Mesendoderm (in vitro differentiated cells): ENCODE measurements at regions not wholly inside any gene's neighbourhood (a gene's known extent, or its start where the extent isn't known, plus 50 kb on each side); places are given as distances from the start of the nearest gene placed in this dataset.

ENCODE experiments used
- DNase-seq: peaks from one replicate; pipeline ENCODE4 v3.0.0; 2013
- H2AK5ac ChIP-seq: 2 replicates; pipeline ENCODE4 v1.6.1; 2013; ENCODE audit warnings: low read length, inconsistent platforms
- H2BK120ac ChIP-seq: 2 replicates; pipeline ENCODE4 v1.6.1; 2013; ENCODE audit warnings: low read depth, mild to moderate bottlenecking, low read length, moderate library complexity, mixed read lengths
- H2BK15ac ChIP-seq: replicated peaks from 2 replicates; pipeline ENCODE4 v1.6.1; 2013; ENCODE audit warnings: low read depth, mild to moderate bottlenecking, moderate library complexity
- H2BK5ac ChIP-seq: 2 replicates; pipeline ENCODE4 v1.6.1; 2013; ENCODE audit warnings: low read length, inconsistent platforms
- H3K18ac ChIP-seq: 2 replicates; pipeline ENCODE4 v1.6.1; 2013; ENCODE audit warnings: mild to moderate bottlenecking, low read length, mixed read lengths
- H3K23ac ChIP-seq: one replicate; pipeline ENCODE4 v1.6.1; 2013; ENCODE audit warnings: low read length
- H3K27ac ChIP-seq: 2 replicates; pipeline ENCODE4 v1.5.1; 2013; ENCODE audit warnings: low read depth, mild to moderate bottlenecking, inconsistent platforms, low read length, moderate library complexity
- H3K27me3 ChIP-seq: 2 replicates; pipeline ENCODE4 v1.6.1; 2013; ENCODE audit warnings: low read length, control low read depth, mild to moderate bottlenecking, inconsistent platforms; ENCODE audit not compliant: insufficient read depth, poor library complexity
- H3K36me3 ChIP-seq: 2 replicates; pipeline ENCODE4 v1.6.1; 2013; ENCODE audit warnings: low read length, inconsistent platforms; ENCODE audit not compliant: control insufficient read depth, insufficient read depth
- H3K4ac ChIP-seq: one replicate; pipeline ENCODE4 v1.6.1; 2013; ENCODE audit warnings: low read depth, mild to moderate bottlenecking, low read length, moderate library complexity
- H3K4me1 ChIP-seq: 2 replicates; pipeline ENCODE4 v1.6.1; 2013; ENCODE audit warnings: low read depth, low read length, inconsistent platforms; ENCODE audit not compliant: control insufficient read depth
- H3K4me2 ChIP-seq: 2 replicates; pipeline ENCODE4 v1.6.1; 2013; ENCODE audit warnings: low read length
- H3K4me3 ChIP-seq: 2 replicates; pipeline ENCODE4 v1.5.1; 2013; ENCODE audit warnings: mild to moderate bottlenecking, low read length
- H3K56ac ChIP-seq: one replicate; pipeline ENCODE4 v1.6.1; 2013; ENCODE audit warnings: low read length
- H3K79me1 ChIP-seq: 2 replicates; pipeline ENCODE4 v1.6.1; 2013; ENCODE audit warnings: low read length, inconsistent platforms
- H3K79me2 ChIP-seq: 2 replicates; pipeline ENCODE4 v1.6.1; 2013; ENCODE audit warnings: mild to moderate bottlenecking, low read length; ENCODE audit not compliant: control insufficient read depth, insufficient read depth
- H3K9ac ChIP-seq: 2 replicates; pipeline ENCODE4 v1.6.1; 2013; ENCODE audit warnings: low read length, inconsistent platforms
- H4K5ac ChIP-seq: one replicate; pipeline ENCODE4 v1.6.1; 2013; ENCODE audit warnings: low read length
- H4K8ac ChIP-seq: one replicate; pipeline ENCODE4 v1.6.1; 2013; ENCODE audit warnings: low read depth, mild to moderate bottlenecking, control low read depth, low read length, moderate library complexity
- WGBS: extraction: QIAGEN DNeasy Blood & Tissue Kit; methylation state at CpG from one replicate; pipeline ENCODE4 v1.1.7; 2013; ENCODE audit warnings: low lambda C conversion rate, missing lambda C conversion rate; ENCODE audit not compliant: insufficient coverage; ENCODE audit errors: extremely low coverage; 5-methylcytosine and 5-hydroxymethylcytosine counted together

GRCh38 chr7:18179093-18179492, 151.4 kb upstream of the PRPS1L1 start:
- Histone ChIP-seq H3K27ac (no peak overlapping the region), H3K4me2 (no peak overlapping the region)

GRCh38 chr7:18180685-18181084, 153.0 kb upstream of the PRPS1L1 start:
- no peaks in the 10 kb centered on the region for H3K79me2 ChIP-seq
- no peak overlapping the region for H4K8ac ChIP-seq
- no peak overlapping the region for H3K4me2 ChIP-seq
- peak overlapping the region; percentile 14 for H3K18ac ChIP-seq
- H3K23ac ChIP-seq: no peak overlapping the region
- no peaks in the 10 kb centered on the region for H3K27me3 ChIP-seq
- no peak overlapping the region for H3K9ac ChIP-seq
- peaks cover 4% of the 10 kb centered on the region for H3K4me1 ChIP-seq
- no peak overlapping the region for H2BK5ac ChIP-seq
- H2BK15ac ChIP-seq: no peak overlapping the region
- H3K56ac ChIP-seq: no peak overlapping the region
- WGBS: no CpG with 5 or more reads among the region's 1 CpG
- H3K27ac ChIP-seq: no peak overlapping the region
- no peak overlapping the region for H4K5ac ChIP-seq
- no peaks in the 10 kb centered on the region for H3K79me1 ChIP-seq
- no peak overlapping the region for H3K4me3 ChIP-seq
- no peak overlapping the region for H3K4ac ChIP-seq
- H2AK5ac ChIP-seq: no peak overlapping the region
- H3K36me3 ChIP-seq: no peaks in the 10 kb centered on the region
- DNase-seq: peak; percentile 59
- H2BK120ac ChIP-seq: no peak overlapping the region

More at GRCh38 chr7:18179093-18179492, 151.4 kb upstream of the PRPS1L1 start:
- no peak overlapping the region for H3K9ac ChIP-seq
- H4K5ac ChIP-seq: no peak overlapping the region
- H3K79me2 ChIP-seq: no peaks in the 10 kb centered on the region
- no peak overlapping the region for H2BK120ac ChIP-seq
- H3K18ac ChIP-seq: no peak overlapping the region
- no peak overlapping the region for H2AK5ac ChIP-seq
- H3K4me3 ChIP-seq: no peak overlapping the region
- no peak overlapping the region for H3K56ac ChIP-seq
- no peaks in the 10 kb centered on the region for H3K79me1 ChIP-seq
- H3K4ac ChIP-seq: no peak overlapping the region
- DNase-seq: no peak
- H3K27me3 ChIP-seq: no peaks in the 10 kb centered on the region
- no peak overlapping the region for H4K8ac ChIP-seq
- H3K23ac ChIP-seq: no peak overlapping the region
- H3K36me3 ChIP-seq: no peaks in the 10 kb centered on the region
- H2BK5ac ChIP-seq: no peak overlapping the region
- no peak overlapping the region for H2BK15ac ChIP-seq
- peaks cover 4% of the 10 kb centered on the region for H3K4me1 ChIP-seq

GRCh38 chr7:18189500-18190126, 162.0 kb upstream of the PRPS1L1 start:
- Histone ChIP-seq H2BK15ac (no peak overlapping the region), H3K9ac (no peak overlapping the region), H3K27ac (no peak overlapping the region), H3K4me3 (no peak overlapping the region), H2AK5ac (no peak overlapping the region), H3K18ac (no peak overlapping the region), H2BK5ac (no peak overlapping the region), H4K5ac (no peak overlapping the region), H3K4me2 (no peak overlapping the region), H3K56ac (no peak overlapping the region), H3K79me1 (no peaks in the 10 kb centered on the region), H4K8ac (no peak overlapping the region), H2BK120ac (no peak overlapping the region), H3K36me3 (no peaks in the 10 kb centered on the region), H3K4ac (no peak overlapping the region), H3K4me1 (no peaks in the 10 kb centered on the region), H3K27me3 (no peaks in the 10 kb centered on the region), H3K23ac (no peak overlapping the region), H3K79me2 (no peaks in the 10 kb centered on the region)
- WGBS: no CpG with 5 or more reads among the region's 5 CpGs
- no peak for DNase-seq

GRCh38 chr7:18191341-18191740, 163.7 kb upstream of the PRPS1L1 start:
- Histone ChIP-seq H3K56ac (no peak overlapping the region), H4K5ac (no peak overlapping the region), H2BK120ac (no peak overlapping the region), H2AK5ac (no peak overlapping the region), H3K4ac (no peak overlapping the region), H3K79me1 (no peaks in the 10 kb centered on the region), H3K4me1 (no peaks in the 10 kb centered on the region), H3K4me2 (no peak overlapping the region), H3K9ac (no peak overlapping the region), H3K79me2 (no peaks in the 10 kb centered on the region), H2BK15ac (no peak overlapping the region), H3K18ac (no peak overlapping the region), H2BK5ac (no peak overlapping the region), H3K36me3 (no peaks in the 10 kb centered on the region), H3K27ac (no peak overlapping the region), H3K23ac (no peak overlapping the region), H4K8ac (no peak overlapping the region), H3K27me3 (no peaks in the 10 kb centered on the region), H3K4me3 (no peak overlapping the region)
- WGBS: no CpG with 5 or more reads among the region's 2 CpGs
- DNase-seq: no peak

- Histone ChIP-seq H3K27ac (no peak overlapping the region), H2BK120ac (no peak overlapping the region), H3K4ac (no peak overlapping the region), H3K4me1 (no peaks in the 10 kb centered on the region), H3K4me2 (no peak overlapping the region), H3K9ac (no peak overlapping the region), H3K18ac (no peak overlapping the region), H2AK5ac (no peak overlapping the region), H3K27me3 (no peaks in the 10 kb centered on the region), H4K8ac (no peak overlapping the region), H4K5ac (no peak overlapping the region), H2BK5ac (no peak overlapping the region), H3K23ac (no peak overlapping the region), H3K79me2 (no peaks in the 10 kb centered on the region), H3K56ac (no peak overlapping the region), H3K36me3 (no peaks in the 10 kb centered on the region), H2BK15ac (no peak overlapping the region), H3K4me3 (no peak overlapping the region), H3K79me1 (no peaks in the 10 kb centered on the region)
- no peak for DNase-seq
- WGBS: no CpG with 5 or more reads among the region's 8 CpGs
Measured at GRCh38 chr7:18191862-18192625, 164.4 kb upstream of the PRPS1L1 start.

GRCh38 chr7:18194616-18195015, 167.0 kb upstream of the PRPS1L1 start:
- H3K79me2 ChIP-seq: no peaks in the 10 kb centered on the region
- no peak overlapping the region for H3K23ac ChIP-seq

More at GRCh38 chr7:18194616-18195015, 167.0 kb upstream of the PRPS1L1 start:
- no peak overlapping the region for H3K9ac ChIP-seq
- no peaks in the 10 kb centered on the region for H3K27me3 ChIP-seq
- H4K5ac ChIP-seq: no peak overlapping the region
- H3K4me3 ChIP-seq: no peak overlapping the region
- H3K27ac ChIP-seq: no peak overlapping the region
- H2BK15ac ChIP-seq: no peak overlapping the region
- no peak overlapping the region for H3K4me2 ChIP-seq
- no peaks in the 10 kb centered on the region for H3K4me1 ChIP-seq
- no peak overlapping the region for H4K8ac ChIP-seq
- H2BK120ac ChIP-seq: no peak overlapping the region
- no peaks in the 10 kb centered on the region for H3K36me3 ChIP-seq
- H2BK5ac ChIP-seq: no peak overlapping the region
- no peaks in the 10 kb centered on the region for H3K79me1 ChIP-seq
- no peak for DNase-seq
- no peak overlapping the region for H2AK5ac ChIP-seq
- H3K4ac ChIP-seq: no peak overlapping the region
- H3K56ac ChIP-seq: no peak overlapping the region
- no peak overlapping the region for H3K18ac ChIP-seq
